C4-2B (cell line): ENCODE measurements at regions not wholly inside any gene's neighbourhood (a gene's known extent, or its start where the extent isn't known, plus 50 kb on each side); places are given as distances from the start of the nearest gene placed in this dataset.

Experiments
- ZFX ChIP-seq: fragments of 450-650 bp; IDR thresholded peaks from 2 replicates; pipeline ENCODE4 v1.6.1; 2017
- TF ChIP-seq, protein P1 (sequence below): fragments of 450-650 bp; conservative IDR thresholded peaks from 2 replicates; pipeline ENCODE4 v1.5.1; 2017; ENCODE audit warnings: mild to moderate bottlenecking

GRCh38 chr10:10460451-10460850 is 557.2 kb upstream of the CELF2 start:
- TF ChIP-seq, protein P1, sequence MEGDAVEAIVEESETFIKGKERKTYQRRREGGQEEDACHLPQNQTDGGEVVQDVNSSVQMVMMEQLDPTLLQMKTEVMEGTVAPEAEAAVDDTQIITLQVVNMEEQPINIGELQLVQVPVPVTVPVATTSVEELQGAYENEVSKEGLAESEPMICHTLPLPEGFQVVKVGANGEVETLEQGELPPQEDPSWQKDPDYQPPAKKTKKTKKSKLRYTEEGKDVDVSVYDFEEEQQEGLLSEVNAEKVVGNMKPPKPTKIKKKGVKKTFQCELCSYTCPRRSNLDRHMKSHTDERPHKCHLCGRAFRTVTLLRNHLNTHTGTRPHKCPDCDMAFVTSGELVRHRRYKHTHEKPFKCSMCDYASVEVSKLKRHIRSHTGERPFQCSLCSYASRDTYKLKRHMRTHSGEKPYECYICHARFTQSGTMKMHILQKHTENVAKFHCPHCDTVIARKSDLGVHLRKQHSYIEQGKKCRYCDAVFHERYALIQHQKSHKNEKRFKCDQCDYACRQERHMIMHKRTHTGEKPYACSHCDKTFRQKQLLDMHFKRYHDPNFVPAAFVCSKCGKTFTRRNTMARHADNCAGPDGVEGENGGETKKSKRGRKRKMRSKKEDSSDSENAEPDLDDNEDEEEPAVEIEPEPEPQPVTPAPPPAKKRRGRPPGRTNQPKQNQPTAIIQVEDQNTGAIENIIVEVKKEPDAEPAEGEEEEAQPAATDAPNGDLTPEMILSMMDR: no peak
- TF ChIP-seq ZFX: no peak
